ENCODE measurements at regions not wholly inside any gene's neighbourhood (a gene's known extent, or its start where the extent isn't known, plus 50 kb on each side); places are given as distances from the start of the nearest gene placed in this dataset.

DNA sequence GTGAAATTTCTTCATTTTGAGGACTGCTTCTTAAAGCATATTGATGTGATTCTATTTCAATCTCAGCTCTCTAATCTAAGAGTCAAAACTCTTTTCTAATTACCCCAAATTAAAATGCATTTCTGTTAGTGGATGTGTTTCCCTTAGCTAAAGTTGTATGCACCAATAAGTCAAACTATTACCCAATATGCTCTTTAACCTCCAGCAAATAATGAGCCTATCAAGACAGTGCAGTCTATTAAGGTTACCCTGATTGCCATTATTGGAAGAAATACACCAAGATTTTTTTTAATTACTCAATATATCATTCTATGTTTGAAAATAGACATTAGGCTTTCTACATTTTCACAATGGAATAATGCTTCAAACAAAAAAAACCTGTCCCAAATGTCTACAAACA, 310.0 kb downstream of the BTG1 start:
- TF ChIP-seq, protein P1, sequence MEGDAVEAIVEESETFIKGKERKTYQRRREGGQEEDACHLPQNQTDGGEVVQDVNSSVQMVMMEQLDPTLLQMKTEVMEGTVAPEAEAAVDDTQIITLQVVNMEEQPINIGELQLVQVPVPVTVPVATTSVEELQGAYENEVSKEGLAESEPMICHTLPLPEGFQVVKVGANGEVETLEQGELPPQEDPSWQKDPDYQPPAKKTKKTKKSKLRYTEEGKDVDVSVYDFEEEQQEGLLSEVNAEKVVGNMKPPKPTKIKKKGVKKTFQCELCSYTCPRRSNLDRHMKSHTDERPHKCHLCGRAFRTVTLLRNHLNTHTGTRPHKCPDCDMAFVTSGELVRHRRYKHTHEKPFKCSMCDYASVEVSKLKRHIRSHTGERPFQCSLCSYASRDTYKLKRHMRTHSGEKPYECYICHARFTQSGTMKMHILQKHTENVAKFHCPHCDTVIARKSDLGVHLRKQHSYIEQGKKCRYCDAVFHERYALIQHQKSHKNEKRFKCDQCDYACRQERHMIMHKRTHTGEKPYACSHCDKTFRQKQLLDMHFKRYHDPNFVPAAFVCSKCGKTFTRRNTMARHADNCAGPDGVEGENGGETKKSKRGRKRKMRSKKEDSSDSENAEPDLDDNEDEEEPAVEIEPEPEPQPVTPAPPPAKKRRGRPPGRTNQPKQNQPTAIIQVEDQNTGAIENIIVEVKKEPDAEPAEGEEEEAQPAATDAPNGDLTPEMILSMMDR (IDR thresholded peaks at IDR 0.05): no peak
- no peak for TF ChIP-seq EP300 (IDR thresholded peaks at IDR 0.05)
- TF ChIP-seq POLR2AphosphoS5 (IDR thresholded peaks at IDR 0.05): no peak
- no peak for TF ChIP-seq POLR2A (IDR thresholded peaks at IDR 0.05)
